Fibroblast of pulmonary artery (primary cell): ENCODE measurements at regions not wholly inside any gene's neighbourhood (a gene's known extent, or its start where the extent isn't known, plus 50 kb on each side); places are given as distances from the start of the nearest gene placed in this dataset.

Experiments used
- DNase-seq: peaks from one replicate; pipeline ENCODE4 v3.0.0-alpha.2; 2010; ENCODE audit warnings: low read depth
- H3K4me3 ChIP-seq: replicated peaks from 2 replicates; pipeline ENCODE4 v1.5.1; 2011; ENCODE audit warnings: low read depth, mild to moderate bottlenecking, control low read depth, low read length, moderate library complexity
- TF ChIP-seq, protein P1 (sequence below): IDR thresholded peaks from 2 replicates; pipeline ENCODE4 v1.5.1; 2011; ENCODE audit warnings: mild to moderate bottlenecking, control low read depth, low read length, inconsistent platforms; ENCODE audit errors: missing control alignments

DNA sequence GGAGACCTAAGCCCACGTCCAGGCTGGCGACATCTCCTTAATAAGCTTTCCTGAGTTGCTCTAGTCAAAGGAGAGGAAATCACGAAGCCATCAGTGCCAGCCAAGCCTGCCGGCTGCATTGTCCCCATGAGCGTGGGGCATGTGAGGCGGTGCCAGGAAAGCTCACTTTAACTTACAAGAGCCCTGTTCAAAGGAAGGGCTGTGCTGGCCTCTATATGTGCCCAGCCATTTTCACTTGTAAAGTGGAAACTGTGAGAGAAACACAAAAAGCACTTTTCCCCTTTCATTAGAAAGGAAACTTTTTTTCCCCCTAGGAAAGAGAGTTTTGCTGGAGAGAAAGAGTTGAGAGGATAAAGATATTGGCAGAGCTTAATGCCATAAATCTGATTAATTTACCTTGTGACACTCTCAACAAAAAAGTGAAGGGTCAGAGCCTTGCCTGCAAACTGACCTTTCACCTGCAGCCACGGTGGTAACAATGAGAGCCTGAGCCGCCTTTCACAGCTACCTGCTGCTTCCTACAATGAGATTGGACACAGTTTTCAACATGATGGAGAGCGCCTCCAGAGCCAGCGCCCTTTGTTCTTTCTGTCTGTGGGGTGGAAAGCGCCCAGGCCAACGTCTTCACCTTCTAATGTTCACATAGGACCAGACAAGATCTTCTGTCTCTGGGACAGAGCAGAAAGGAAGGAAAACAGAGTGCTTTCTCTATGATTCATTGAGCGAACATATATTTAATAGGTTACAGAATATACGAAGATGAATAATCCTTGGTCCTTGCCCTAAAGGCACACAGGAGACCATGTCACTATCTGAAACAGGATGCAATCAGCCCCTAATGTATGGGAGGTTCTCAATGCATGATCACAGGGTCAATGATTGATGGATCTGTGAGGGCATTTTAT is 233.1 kb upstream of the HES1 start:
- no peak for DNase-seq
- H3K4me3 ChIP-seq = no peak overlapping the region
- TF ChIP-seq, protein P1, sequence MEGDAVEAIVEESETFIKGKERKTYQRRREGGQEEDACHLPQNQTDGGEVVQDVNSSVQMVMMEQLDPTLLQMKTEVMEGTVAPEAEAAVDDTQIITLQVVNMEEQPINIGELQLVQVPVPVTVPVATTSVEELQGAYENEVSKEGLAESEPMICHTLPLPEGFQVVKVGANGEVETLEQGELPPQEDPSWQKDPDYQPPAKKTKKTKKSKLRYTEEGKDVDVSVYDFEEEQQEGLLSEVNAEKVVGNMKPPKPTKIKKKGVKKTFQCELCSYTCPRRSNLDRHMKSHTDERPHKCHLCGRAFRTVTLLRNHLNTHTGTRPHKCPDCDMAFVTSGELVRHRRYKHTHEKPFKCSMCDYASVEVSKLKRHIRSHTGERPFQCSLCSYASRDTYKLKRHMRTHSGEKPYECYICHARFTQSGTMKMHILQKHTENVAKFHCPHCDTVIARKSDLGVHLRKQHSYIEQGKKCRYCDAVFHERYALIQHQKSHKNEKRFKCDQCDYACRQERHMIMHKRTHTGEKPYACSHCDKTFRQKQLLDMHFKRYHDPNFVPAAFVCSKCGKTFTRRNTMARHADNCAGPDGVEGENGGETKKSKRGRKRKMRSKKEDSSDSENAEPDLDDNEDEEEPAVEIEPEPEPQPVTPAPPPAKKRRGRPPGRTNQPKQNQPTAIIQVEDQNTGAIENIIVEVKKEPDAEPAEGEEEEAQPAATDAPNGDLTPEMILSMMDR = no peak

DNA sequence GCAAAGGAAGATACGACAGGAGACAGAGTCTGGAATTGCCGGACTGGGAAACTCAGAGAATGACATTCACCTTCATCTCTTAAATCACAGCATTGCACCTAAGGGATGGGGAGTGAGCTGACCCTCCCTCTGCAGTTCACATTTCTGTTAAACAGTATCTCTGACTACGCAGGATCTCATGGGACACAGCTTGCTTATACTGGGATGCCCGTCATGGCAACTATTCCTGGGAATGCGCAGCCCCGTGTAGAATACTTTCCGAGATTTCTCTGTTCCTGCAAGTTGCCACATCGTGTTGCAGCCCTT is 232.5 kb upstream of the HES1 start:
- DNase-seq = no peak
- H3K4me3 ChIP-seq = no peak overlapping the region
- TF ChIP-seq, protein P1 = no peak

DNA sequence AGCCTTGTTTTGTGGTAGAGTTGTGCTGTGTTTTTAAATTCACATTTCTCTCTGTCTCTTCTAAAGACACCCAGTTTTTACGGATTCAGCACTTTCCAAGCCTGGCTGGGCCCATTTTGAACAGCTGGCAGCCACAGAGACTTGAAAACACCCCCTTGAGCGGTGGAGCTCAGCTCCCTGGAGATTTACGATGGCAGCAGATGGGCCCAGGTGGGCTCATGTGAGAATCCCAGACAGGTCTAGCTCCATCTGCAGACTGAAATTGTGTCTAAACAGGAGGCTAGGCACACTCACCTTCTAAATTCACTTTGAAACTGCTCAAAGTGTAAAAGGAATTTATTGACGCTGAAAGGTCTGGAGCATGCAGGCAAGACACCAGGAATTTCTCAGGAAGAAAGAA is 232.0 kb upstream of the HES1 start:
- no peak for DNase-seq
- H3K4me3 ChIP-seq = no peak overlapping the region
- TF ChIP-seq, protein P1 = no peak

DNA sequence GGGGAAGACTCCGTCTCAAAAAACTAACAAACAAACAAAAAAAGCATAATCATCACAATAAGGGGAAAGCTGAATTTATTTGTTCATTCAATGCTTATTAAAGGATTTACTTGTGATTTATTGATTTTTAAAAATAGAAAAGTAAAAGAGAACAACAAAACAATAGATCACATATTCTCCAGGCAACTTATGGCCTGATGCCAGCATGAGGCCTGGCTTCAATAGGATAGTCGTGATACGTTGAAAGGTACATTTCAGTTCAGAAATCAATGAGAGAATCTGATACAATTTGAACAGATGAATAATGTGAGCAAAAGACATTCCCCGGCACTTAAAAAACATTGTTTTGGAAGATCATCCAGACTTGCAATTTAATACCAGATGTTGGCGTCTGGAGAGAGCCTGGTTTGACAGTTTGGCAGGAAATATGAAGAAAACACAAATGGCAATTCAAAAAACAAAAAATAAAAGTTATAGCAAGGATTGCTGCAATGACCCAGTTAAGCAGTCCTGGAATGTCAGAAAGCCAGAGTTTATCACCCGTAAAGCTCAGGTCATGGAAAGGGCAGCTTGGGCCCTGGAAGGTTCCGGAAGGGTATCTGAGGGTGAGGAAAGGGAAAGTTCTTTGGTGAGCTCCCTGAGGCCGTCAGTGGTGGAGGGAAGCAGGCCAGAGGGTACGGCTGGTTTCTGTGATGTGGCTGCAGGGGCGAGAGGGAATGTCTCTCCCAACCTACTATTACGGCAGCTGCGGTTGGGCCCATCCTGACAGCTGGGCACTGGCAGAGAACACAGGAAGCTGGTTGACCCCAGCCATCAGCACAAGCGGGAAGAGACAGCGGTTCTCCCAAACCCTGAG is 230.2 kb upstream of the HES1 start:
- no peak overlapping the region for H3K4me3 ChIP-seq
- DNase-seq = no peak
- TF ChIP-seq, protein P1 = no peak

DNA sequence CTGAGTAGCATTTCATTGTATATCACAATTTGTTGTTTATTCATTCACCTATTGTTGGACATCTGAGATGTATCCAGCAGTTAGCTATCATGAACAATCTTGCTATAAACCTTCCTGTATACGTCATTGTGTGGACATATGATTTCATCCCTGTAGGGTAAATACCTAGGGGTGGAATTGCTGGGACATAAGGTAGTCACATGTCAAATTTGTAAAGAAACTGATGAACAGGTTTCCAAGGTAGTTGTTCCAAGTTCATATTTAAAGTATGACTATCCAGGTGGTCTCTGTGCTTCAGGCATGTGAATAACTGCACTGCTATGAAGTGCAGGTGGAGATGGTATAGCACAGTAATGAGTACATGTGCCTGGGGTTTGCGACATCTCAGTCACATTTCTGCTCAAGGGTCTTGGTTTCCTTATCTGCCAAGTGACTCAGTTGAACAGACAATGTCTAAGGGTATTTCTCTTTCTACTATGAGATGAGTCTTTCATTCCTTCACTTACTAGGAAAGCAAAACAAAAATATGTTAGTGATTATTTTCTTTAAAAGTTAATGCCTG is 229.0 kb upstream of the HES1 start:
- no peak overlapping the region for H3K4me3 ChIP-seq
- DNase-seq = no peak
- TF ChIP-seq, protein P1 = no peak

DNA sequence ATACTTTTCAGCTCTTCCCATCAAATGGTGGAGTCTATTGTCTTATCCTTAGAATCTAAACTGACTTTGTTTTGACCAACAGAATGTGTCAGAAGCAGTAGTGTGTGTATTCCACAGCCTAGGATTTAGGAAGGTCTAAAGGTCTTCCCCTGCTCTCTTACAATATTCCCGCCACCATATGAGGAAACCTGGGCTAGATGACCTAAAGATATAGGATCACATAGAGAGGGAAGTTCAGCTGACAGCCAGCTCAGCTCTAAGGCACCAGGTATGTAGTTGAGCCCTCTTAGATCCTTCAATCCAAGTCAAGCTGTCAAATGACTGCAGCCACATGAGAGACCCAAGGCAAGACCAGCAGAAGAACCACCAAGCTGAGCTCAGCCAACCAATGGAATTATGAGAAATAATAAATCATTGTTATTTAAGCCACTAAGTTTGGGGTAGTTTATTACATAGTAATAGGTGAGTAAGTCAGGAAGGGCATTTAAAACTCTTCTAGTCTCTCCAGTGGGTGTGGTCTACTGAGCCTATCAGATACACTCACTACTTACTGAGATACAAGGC is 227.7 kb upstream of the HES1 start:
- DNase-seq = no peak
- TF ChIP-seq, protein P1 = no peak
- H3K4me3 ChIP-seq = no peak overlapping the region
